ENCODE measurements at regions not wholly inside any gene's neighbourhood (a gene's known extent, or its start where the extent isn't known, plus 50 kb on each side); places are given as distances from the start of the nearest gene placed in this dataset.

DNA sequence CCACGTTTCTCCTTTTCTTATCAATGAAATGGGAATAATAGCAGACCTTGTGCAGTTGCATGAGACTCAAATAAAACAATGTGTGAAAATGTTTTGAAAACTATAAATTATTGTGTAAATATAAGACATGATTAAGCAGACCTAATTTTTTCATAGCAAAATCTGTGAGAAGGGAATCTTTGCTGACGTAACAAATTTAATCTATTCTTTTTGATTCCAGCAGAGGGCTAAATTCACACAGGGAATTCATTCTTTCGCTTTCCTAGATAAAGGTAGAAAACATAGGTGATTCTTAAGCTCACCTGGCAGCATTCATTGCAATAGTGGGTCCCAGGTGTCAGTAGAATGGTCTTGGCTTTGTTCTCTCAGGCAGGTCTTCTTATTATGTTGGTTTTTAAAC lies 450.0 kb upstream of the GCFC2 start:
- TF ChIP-seq, protein P1, sequence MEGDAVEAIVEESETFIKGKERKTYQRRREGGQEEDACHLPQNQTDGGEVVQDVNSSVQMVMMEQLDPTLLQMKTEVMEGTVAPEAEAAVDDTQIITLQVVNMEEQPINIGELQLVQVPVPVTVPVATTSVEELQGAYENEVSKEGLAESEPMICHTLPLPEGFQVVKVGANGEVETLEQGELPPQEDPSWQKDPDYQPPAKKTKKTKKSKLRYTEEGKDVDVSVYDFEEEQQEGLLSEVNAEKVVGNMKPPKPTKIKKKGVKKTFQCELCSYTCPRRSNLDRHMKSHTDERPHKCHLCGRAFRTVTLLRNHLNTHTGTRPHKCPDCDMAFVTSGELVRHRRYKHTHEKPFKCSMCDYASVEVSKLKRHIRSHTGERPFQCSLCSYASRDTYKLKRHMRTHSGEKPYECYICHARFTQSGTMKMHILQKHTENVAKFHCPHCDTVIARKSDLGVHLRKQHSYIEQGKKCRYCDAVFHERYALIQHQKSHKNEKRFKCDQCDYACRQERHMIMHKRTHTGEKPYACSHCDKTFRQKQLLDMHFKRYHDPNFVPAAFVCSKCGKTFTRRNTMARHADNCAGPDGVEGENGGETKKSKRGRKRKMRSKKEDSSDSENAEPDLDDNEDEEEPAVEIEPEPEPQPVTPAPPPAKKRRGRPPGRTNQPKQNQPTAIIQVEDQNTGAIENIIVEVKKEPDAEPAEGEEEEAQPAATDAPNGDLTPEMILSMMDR (IDR thresholded peaks at IDR 0.05; ENCODE audit: poor library complexity), result no peak
- TF ChIP-seq EZH2 (IDR thresholded peaks at IDR 0.05; ENCODE audit: borderline replicate concordance), result no peak

All from hepatocyte (in vitro differentiated cells).